ENCODE measurements at regions not wholly inside any gene's neighbourhood (a gene's known extent, or its start where the extent isn't known, plus 50 kb on each side); places are given as distances from the start of the nearest gene placed in this dataset.

DNA sequence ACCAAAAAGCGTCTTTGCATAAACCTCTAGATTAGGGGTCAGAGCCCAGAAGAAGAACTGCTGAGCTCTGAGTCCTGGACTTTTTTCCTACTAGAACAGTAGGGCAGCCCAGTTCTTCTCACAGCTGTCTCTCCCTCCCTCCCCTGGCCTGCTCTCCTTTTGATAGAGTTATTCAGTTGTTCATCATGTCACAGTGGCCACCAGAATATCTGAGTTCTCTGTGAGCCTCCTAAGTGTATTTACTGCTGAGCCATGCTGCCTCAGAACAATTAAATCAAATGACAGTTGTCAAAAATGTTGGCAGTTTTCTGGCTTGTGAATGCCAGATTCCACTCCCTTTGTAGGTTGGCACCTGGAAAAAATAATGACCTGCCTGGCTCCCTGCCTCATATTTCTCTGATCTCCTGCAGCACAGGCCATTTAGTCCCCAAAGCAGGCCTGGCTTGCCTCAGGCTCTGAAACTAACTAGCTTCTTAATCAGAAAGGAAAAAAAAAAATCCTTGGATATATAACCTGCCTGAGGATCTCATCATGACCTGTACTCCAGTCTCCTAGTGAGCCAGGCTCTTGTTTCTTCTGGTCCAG, 377.4 kb upstream of the LARGE1 start:
- TF ChIP-seq, protein P1, sequence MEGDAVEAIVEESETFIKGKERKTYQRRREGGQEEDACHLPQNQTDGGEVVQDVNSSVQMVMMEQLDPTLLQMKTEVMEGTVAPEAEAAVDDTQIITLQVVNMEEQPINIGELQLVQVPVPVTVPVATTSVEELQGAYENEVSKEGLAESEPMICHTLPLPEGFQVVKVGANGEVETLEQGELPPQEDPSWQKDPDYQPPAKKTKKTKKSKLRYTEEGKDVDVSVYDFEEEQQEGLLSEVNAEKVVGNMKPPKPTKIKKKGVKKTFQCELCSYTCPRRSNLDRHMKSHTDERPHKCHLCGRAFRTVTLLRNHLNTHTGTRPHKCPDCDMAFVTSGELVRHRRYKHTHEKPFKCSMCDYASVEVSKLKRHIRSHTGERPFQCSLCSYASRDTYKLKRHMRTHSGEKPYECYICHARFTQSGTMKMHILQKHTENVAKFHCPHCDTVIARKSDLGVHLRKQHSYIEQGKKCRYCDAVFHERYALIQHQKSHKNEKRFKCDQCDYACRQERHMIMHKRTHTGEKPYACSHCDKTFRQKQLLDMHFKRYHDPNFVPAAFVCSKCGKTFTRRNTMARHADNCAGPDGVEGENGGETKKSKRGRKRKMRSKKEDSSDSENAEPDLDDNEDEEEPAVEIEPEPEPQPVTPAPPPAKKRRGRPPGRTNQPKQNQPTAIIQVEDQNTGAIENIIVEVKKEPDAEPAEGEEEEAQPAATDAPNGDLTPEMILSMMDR (IDR thresholded peaks at IDR 0.05; ENCODE audit: low read depth, low read length) = no peak
- DNase-seq (ENCODE audit: extremely low read depth, low read depth) = no peak

GRCh38 chr22:34299496-34299895, 379.2 kb upstream of the LARGE1 start:
- DNase-seq (ENCODE audit: extremely low read depth, low read depth) = no peak
- TF ChIP-seq, protein P1 (IDR thresholded peaks at IDR 0.05; ENCODE audit: low read depth, low read length) = no peak

DNA sequence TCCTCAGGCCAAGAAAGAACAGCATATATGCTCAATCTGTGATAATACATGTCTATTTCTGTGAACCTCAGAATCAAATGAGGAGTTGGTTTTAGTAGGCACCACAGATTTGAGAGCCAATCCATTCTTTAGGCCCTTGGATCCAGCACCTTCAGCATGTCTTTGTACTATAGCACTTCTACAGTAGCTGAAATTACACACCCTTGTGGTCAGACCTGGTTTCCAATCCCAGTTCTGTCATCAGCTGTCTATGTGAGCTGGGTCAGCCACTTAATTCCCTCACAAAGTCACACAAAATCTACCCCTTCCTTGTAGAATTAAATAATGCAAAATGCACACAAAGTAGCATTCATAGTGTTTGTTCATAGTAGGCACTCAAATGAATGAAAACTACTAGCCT, 381.3 kb upstream of the LARGE1 start:
- TF ChIP-seq, protein P1 (IDR thresholded peaks at IDR 0.05; ENCODE audit: low read depth, low read length) = no peak
- no peak for DNase-seq (ENCODE audit: extremely low read depth, low read depth)

DNA sequence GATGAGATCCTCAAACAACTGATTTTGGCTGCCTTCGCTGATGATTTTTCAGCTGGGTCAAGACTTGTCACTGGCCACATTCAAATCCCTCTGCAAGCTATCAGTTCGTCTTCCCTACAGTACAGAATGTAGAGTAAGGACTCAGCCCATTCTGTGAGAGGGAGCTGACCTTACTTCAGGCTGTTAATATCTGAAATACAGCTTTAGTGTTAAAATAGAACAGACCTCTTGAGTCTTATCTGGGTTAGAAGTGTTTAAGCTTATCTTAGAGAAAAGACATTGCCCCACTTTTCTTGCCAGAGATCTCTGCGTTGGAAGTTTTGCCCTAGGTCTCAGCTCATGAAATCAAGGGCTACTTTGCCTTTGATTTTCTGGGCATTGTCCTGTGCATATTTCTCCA, 383.4 kb upstream of the LARGE1 start:
- TF ChIP-seq, protein P1 (IDR thresholded peaks at IDR 0.05; ENCODE audit: low read depth, low read length) = no peak
- no peak for DNase-seq (ENCODE audit: extremely low read depth, low read depth)

DNA sequence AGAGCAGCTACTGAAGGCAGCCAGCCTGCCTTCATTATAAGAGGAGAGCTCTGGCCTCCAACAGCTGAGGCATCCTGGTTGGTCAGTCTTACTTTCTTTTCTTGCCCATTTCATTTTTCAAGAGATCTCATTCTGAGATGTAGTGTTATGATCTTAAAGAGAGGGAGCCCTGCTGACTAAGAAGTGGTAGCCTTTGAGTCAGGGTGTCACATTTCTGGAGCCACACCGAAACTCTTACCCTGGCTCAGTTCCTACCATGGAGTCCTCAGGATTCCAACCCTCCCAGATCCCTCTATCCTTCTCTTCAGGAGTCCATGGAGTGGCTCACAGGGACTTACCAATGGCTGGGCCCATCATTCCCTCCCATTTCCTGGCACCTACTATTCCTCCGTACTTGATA, 386.1 kb upstream of the LARGE1 start:
- no peak for DNase-seq (ENCODE audit: extremely low read depth, low read depth)
- TF ChIP-seq, protein P1 (IDR thresholded peaks at IDR 0.05; ENCODE audit: low read depth, low read length) = no peak

DNA sequence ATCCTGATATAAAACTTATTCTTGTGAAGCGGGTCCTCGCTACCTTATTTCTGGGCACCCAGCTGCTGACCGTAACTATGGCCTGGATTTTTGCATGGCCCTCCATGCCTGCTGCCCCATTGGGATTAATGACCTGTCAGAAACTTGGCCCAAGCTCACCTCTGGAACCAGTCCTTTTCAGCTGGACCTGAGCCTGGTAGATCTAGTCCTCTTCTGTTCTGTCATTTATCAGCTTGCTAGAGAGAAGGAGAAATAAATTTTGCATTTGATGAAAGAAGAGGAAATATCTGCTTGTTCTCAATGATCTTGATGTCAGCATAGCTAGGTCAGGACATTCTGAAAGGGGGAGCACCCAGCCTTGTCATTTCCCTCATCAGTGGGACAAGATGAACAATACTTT, 387.8 kb upstream of the LARGE1 start:
- TF ChIP-seq, protein P1 (IDR thresholded peaks at IDR 0.05; ENCODE audit: low read depth, low read length) = no peak
- no peak for DNase-seq (ENCODE audit: extremely low read depth, low read depth)

DNA sequence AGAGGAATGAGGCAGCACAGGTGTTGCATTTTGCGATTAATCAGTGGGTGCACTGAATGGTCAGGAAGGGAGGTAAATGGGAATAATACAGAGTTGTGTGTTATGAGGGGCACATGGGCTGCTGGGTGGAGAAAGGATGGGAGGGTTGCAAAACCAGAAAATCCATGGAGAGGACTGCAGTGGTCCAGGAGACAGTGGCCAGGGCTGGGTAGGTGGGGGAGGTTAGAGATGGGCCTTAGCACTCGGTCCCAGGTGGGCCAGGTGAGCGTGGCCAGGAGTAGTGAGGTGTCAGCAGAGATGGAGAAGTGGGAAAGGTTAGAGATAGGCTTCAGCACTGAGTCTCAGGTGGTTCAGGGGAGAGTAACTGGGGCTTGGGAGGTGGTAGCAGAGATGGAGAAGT, 399.1 kb upstream of the LARGE1 start:
- DNase-seq (ENCODE audit: extremely low read depth, low read depth) = no peak
- TF ChIP-seq, protein P1 (IDR thresholded peaks at IDR 0.05; ENCODE audit: low read depth, low read length) = no peak

All from AG09319 (cell line).